GM19043 (cell line): ENCODE measurements at regions not wholly inside any gene's neighbourhood (a gene's known extent, or its start where the extent isn't known, plus 50 kb on each side); places are given as distances from the start of the nearest gene placed in this dataset.
A peak's percentile ranks its signal among the peaks of the same experiment; 100 is the strongest.

Source experiments
- ATAC-seq: cut with Tn5 transposase; IDR thresholded peaks from one replicate; pipeline ENCODE4 v1.9.1; 2021; ENCODE audit warnings: low read depth; ENCODE audit not compliant: unreplicated experiment

DNA sequence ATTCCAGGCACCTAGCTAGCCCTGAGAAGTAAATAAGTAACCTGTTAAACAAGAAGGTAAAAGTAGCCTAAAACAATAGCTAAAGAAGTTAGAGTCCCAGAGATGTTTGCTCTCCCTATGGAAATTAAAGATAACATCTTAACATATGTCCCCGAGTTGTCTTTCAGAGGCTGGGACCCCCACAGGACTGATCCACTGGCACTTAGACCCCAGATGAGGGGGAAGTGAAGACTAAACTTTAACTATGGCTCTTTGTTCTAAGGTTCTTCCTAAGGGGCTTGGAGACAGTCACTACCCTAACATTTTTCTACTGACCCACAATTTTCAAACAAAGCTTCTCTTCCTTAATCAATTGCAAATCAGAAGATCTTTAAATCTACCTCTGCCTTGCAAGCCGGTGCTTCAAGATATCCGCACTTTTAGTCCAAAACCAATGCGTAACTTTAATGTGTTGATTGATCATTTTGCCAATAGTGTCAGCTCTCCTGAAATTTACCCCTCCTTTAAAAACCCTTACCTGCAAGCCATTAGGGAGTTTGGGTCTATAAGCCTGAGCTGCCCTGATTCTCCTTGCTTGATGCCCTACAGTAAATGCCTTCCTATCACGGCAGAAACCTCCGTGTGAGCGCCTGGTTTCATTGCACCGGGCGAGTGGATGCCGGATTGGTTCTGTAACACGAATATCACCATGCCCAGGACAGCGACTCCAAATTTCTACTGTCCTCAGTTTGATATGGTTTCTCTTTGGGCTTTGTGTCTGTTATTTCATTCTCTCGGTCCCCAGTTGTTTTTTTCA lies 404.4 kb downstream of the SIPA1L2 start:
- peak; percentile 18 for ATAC-seq

DNA sequence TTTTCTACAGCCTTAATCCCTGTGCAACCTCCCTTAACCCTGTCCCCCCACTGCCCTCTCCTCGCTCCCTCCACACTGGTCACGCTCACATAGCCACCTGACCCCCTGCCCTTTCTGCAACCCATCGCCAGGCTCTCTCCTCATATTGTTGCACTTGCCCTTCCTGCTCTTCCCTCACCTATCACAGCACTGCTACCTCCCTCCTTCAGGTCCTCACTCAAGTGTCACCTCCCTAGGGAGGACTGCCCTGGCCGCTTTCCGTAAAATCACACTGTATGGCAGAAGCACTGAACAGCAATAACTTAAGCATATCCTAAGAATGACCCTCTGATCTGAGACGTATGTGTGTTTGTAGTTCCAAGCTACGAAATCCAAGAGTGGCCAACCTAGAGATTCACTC lies 406.0 kb downstream of the SIPA1L2 start:
- no peak for ATAC-seq

DNA sequence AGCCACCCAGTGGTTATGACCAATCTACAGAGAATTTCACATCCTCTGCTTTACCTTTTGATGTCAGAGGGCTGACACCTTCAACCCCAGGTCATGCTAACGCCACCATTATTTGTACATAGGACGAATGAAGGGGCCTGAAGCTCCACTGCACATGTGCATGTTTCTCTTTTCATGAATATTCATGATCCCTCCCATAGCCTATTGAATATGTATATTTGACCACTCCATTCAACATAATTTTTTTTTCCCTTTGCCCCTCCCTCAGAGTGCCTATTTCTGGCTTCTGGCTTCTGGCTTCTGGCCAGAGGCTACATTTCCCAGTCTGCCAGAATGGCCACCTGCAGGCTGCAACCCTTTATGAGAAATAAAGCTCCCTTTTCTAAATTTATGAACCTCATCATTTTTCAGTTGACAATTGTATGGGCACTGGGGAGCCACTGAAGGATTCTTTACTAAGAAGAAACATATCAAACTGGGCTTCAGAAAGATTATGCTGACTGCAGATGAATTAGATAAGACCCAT lies 406.7 kb downstream of the SIPA1L2 start:
- no peak for ATAC-seq

DNA sequence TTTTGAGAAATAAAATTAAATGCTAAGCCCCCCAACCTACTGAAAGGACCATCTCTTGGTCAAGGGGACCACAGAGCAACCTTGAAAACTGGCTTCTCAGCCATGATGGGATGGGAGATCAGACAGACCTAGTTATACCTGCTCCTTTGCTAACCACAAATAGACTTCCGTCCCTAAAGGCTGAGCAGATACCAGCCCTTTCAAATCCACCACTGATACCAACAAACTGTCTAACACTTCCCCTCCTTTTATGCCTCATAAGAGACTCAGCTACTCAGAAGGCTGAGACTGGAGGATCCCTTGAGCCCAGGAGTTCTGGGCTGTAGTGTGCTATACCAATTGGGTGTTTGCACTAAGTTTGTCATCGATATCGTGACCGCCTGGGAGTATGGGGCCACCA lies 407.3 kb downstream of the SIPA1L2 start:
- ATAC-seq = no peak

DNA sequence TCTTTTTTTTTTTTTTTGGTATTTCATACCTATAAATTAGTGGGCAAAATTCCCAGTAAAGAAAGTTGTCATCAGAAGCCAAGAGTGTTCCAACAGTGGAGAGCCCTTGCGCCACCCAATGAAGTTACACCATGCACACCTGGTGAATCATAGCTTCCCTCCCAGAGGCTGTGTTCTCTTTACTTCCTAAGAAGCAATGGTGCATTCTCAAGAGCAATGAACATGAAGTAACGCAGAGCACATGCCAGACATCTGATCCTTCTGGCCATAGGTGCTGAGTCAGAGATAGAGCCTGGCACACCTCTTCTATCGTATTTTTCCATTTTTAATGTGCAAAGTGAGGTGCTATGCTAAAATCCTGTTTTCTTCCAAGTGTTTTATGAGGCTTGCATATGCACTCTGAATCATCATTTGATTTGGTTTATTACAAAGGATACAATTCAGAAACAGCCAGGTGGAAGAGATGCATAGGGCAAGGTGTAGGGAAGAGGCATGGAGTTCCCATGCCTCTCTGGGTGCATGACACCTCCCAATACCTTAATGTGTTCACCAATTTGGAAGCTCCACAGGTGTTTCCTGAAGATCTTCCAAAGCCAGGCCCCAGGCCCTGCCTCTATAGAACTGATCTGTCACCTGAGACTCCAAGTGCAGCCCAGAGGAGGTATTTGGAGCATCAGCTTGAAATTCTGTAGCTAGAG lies 408.0 kb downstream of the SIPA1L2 start:
- no peak for ATAC-seq

DNA sequence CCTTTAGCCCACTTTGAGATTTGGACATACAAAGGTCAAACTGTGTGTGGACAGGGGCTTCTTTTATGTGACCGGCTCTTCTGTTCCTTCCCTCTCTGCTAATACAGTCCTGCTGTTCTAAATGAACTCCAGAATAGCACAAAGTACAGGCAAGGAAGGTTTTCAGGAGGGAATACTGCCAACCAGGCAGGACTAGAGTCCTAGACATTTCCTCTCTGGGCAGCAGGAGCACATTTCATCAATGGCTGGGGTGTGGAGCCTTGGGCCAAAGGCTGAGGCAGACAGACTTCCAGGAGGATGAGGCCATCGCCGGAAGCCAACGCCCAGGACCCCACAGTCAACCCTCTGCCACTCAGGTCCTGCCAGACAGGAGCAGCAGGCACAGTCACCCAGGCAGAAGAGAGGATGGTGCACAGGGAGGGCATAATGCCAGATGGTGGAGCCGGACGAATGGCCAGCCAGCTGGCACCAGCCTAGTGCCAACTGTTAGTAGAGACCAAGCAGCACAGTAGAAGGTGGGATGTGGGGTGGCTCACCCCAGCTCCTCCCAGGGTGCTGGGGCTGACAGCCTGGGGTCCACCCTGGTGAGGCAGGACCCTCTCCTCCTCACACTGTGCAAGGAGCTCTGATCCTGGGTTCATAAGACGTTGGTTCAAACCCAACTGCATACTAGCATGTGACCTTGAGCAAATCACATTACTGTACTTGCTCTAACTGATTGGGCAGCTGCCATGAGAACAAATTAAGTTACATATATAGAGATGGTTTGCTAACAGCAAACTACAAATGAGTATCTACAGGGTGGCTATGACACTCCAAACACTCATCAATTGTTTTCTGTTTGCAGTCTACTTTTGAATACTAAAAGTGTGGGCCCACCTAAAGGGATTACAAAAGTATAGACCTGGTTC lies 410.7 kb downstream of the SIPA1L2 start:
- no peak for ATAC-seq

DNA sequence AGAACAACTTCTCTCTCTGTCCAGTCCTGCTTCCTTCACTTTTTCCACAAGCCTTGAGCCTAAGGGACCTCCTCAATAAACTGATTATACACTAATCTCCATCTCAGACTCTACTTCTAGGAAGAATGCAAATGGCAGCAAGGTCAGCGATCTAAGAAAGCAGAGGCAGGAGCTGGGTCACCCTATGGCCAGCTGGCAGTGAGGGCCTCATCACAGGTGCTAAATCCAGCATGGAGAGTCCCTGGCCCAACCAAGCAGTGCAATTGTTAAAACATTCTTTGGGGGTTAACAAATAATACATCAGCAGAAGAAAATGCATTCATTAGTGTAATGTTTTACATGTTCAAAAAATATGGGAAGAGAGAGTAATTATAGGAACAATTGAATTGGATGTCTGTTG lies 416.0 kb downstream of the SIPA1L2 start:
- no peak for ATAC-seq

DNA sequence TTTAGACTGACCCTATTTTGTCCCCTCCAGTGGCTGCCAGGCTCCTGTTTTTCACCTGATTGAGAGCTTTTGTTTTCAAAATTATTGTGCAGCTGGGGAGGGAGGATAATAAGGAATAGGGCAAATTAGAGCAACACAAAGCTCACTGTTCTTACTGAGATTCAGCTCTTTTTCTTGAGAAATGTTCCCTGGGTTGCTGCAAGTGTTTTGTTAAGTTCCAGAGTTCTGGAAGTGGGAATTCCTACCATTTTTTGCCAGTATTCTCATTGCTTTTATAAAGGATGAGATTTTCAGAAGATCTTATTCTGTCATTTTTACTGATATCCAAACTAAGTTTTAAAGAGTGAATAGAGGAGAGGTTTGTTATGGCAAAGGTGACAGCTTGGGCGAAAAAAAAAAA lies 417.7 kb downstream of the SIPA1L2 start:
- ATAC-seq = no peak

DNA sequence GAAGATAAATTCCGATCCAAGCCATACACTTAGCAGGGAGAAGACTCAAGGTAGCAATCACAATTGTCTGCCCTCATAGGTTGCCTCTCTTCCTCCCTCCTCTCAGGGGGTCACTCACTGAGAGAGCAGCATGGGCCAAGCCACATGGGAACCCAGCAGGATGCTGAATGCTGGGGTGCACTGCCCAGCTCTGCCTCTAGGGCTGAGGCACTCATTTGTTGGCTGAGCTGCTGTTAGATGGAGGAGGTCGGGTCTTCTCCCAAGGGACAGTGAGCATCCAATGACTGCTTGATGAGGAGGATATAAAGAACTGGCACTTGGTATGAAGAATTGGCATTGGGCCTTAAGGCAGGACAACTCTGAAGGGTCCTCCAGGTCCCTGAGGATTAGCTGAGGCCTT lies 418.8 kb downstream of the SIPA1L2 start:
- no peak for ATAC-seq

DNA sequence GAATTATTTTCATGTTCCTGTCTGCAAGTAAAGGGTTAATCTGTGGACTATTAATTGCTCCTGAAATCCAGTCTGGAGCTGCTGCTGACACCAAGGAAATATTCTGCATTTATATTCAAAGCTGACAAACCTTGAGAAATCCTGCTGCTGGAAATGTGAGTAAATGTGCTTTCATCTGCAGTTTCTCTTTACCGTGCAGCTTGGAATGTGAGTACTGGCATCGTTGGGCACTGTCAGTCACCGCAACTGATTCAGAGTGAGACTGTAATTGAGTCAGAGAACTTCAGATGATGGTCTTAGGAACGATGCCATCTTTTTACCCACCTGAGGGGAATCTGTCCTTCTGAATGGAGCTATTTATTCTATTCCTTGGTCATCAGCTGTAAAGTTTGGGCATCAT lies 420.6 kb downstream of the SIPA1L2 start:
- ATAC-seq = no peak

DNA sequence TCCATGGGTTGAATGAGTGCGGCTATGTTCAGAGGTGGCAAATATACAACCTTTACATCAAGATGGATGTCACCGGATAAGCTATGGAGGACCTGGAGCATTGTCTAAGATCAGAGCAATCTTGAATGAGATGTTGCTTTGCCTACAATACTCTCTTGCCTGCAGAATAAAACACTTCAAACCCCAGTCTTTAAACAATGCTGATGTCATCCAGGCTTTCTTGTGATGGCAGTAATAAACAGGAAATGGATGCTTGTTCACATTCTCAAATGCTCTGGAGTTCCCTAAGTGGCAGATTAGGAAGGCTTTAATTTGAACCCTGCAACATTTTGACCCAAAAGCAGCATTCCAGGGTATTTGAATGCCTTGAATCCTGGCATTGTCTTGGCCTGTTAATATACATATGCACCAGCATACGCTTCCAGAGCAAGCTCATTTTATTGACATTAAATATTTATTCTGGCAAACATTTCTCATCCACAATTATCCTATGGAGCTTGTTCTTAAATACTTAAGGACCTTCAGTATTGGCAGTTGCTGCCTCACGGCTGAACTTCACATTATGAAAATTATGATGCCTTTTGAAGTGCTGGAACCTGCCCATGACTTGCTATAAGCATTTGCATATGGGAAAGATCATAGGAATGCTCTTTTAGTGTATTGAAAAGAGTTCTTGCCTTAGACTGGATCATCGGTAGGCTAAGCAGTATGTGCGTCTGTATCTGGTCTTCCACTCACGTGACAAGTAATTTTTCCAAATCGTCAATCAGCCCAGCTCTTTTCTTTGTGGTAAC lies 422.7 kb downstream of the SIPA1L2 start:
- no peak for ATAC-seq

DNA sequence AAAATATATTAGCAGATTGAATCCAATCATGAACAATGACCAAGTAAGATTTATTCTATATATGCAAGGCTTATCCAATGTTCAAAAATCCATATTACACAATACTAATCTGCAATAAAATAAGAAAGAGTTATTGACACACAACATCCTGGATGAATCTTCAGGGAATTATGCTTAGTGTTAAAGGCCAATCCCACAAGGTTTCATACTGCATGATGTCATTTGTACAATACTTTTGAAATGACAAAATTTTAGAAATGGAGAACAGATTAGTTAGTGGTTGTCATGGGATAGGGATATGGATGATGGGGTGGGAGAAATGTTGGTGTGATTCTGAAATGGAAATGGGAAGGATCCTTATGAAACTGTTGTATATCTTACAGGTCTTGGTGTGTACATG lies 425.7 kb downstream of the SIPA1L2 start:
- no peak for ATAC-seq

DNA sequence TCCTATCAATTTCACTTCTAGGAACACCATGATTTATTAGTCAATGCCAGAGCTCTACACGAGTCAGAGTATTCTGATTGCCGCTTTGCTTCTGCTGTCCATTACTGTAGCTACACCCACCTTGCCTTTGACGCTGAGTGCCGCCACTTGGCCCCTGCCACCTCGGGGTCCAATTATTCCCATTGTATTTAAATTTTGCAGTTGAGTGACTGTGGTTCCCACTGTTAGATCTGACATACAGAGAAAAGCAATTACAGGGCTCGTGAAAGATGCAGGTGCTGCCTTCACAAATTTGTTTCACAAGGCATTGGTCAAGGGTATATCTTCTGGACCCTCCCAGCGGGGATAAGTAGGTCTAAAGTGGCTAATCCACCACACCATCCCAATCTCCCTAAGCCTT lies 428.9 kb downstream of the SIPA1L2 start:
- no peak for ATAC-seq

DNA sequence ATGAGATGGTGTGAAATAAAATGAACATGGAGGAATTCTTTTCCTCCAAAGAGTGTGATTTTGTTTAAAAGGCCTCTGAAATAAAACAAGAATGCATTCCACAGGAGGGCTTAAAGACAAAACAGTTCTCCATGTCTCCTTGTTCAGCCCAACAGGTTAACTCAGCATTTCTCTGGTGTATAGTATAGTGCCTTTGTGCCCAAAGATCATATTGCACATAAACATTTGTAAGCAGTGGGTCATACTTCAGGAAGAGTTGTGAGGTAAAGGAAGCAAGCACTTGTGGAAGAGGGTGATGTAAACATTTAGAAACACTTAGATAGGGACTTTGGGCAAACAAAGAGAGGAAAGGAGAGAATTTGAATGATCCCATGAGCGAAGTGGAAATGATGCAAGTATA lies 433.9 kb downstream of the SIPA1L2 start:
- no peak for ATAC-seq

DNA sequence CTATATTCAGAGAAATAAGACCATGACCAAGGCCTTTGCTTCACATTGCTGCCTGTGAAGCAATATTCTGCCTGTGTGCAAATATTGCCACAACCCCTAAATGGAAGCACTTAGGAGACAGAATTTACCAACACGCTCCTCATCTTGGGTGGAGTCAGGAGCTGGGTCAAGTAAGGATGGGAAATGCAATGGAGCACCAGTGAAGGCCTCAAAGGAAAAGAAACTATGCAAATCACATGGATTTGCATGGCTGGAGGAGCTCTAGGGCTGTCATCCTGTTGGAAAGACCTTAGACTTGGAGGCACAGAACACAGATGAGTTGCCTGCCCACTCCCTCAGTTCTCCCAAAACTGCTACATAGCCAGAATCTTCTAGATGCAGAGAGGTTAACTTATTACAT lies 435.5 kb downstream of the SIPA1L2 start:
- ATAC-seq = no peak

DNA sequence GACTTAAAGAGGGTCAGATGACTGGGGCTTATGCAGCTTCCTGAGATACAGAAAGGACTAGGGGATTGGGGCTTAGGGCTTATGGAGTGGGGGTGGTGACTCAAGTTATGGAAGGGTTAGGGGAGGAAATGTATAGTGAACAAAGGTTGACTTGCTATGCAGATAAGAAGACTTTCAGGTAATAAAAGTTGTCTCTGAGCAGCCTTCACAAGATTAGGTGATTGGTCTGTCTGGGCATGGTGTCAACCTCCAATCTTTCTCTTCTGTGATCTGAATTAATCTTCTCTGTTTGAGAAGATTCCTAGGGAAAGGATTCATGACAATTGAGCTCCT lies 436.5 kb downstream of the SIPA1L2 start:
- no peak for ATAC-seq

DNA sequence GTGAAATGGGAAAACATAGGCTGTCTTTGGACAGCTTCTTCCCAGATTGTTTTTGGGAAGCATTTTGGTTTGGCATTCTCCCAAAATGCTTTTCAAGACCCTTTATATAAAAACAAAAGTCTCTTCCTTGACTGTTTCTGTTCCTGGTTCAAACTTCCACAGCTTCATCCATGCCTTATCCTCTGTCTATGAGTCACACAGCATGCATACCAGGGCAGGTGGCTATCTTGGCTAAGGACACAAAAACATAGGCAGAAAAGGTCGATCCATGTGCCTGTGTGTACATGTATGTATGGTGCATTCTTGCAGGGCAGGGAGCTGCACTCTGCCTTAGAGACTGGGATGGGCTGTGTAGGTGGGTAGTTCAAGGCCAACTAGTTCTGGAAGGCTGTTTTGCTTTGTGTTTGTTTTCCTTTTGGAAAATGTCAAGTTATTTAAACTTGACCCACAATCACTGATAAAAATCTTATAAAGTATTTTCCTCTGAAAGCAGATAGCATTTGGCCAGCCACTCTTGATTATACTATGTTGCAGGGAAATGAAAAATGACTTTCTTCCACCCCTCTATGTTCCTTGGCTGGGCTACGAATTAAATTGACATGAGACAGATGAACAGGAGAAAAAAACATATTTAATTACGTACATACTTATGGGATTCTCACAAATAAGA lies 437.0 kb downstream of the SIPA1L2 start:
- ATAC-seq = no peak

DNA sequence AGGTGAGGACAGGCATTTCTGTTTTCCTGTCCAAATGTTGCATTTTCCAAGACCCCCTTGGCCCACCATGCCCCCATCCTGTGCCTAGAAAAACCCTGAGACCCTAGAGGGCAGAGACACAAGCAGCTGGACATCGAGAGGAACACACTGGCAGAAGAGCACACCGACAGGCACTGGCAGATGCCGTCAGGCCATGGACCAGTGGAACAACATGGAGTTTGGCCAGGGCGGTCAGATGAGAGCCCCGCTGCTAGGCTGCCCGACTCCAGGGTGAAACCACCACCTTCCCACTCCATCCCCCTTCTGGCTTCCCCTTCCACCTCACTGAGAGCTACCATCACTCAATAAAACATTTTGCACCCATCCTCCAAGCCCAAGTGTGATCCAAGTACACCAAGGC lies 438.4 kb downstream of the SIPA1L2 start:
- no peak for ATAC-seq

DNA sequence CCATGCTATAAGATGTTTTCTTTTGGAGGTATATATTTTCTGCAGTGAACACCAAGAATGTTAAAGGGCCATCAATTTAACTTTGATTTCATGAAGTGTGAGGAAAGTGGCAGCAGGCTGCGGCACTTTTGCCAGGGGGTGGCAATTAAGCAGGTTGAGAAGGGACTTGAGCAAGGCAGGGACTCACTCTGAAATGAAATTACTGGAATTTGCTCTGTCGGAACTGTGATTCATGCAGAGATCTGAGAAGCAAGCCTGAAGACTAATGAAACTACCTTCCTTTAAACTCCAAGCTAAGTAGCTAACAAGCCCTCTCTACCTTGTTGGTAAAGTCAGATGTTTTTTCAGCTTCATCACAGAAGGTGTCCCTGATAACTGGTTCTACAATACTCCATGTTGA lies 441.6 kb downstream of the SIPA1L2 start:
- no peak for ATAC-seq

DNA sequence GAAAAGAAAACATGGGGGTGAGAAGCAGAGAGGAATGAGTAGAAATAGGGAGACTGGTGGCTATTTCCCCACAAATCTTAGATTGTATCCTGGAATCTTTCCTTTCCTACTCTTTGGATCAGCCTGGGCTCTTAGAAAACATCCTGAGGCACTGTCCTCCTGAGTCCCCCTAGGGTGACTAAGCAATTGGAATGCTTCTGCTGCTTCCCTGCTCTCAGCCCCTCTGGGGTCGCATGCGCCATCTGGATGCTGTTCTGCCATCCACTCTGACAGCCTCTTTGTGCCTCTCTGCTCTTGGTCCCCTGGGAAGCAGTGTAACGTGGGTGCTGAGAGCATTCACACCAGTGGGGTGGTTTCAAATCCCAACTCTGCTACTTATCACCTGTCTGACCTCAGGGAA lies 443.0 kb downstream of the SIPA1L2 start:
- ATAC-seq = no peak
